ENCODE measurements at regions not wholly inside any gene's neighbourhood (a gene's known extent, or its start where the extent isn't known, plus 50 kb on each side); places are given as distances from the start of the nearest gene placed in this dataset.

DNA sequence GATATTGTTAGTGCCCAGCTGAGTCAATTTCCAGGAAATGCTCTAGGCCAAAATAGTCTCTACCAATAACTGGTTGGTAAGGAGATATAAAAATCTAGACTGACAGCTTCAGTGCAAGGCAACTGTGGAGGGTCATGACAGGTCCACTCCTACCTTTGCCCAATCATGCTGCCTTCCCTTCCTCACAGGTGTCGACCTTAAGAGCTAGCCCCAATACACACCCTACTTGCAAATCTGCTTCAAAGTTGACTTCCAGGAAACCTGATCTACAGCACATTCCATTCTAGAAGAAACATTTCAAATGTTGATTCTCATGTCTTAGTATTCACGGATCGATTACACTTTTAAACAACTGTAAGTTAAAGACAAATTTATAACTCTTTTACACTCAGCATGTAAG lies 1455.5 kb downstream of the TECRL start:
- TF ChIP-seq, protein P1, sequence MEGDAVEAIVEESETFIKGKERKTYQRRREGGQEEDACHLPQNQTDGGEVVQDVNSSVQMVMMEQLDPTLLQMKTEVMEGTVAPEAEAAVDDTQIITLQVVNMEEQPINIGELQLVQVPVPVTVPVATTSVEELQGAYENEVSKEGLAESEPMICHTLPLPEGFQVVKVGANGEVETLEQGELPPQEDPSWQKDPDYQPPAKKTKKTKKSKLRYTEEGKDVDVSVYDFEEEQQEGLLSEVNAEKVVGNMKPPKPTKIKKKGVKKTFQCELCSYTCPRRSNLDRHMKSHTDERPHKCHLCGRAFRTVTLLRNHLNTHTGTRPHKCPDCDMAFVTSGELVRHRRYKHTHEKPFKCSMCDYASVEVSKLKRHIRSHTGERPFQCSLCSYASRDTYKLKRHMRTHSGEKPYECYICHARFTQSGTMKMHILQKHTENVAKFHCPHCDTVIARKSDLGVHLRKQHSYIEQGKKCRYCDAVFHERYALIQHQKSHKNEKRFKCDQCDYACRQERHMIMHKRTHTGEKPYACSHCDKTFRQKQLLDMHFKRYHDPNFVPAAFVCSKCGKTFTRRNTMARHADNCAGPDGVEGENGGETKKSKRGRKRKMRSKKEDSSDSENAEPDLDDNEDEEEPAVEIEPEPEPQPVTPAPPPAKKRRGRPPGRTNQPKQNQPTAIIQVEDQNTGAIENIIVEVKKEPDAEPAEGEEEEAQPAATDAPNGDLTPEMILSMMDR (IDR thresholded peaks at IDR 0.05; ENCODE audit: insufficient read depth, low read depth, low read length, missing control alignments): no peak
- DNase-seq (ENCODE audit: low read depth): no peak
- H3K4me3 ChIP-seq (ENCODE audit: low read depth, low read length): no peak overlapping the region

DNA sequence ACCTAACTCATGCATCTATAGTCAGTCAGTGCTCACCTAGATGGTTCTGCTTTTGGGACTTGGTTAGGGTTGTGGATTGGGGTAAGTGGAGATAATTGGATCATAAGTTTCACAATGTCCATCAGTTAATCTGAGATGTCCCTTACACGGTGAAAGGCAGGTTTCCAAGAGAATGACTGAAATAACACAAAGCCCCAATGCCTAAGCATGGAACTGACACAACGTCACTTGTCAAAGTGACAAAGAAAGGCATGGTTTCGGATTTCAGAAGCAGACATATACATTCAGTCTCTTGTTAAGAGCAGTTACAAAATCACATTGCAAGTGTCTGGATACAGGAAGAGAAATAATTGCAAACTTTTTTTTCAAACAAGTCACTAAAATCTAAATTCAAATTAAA lies 1456.9 kb downstream of the TECRL start:
- TF ChIP-seq, protein P1 (IDR thresholded peaks at IDR 0.05; ENCODE audit: insufficient read depth, low read depth, low read length, missing control alignments): no peak
- no peak overlapping the region for H3K4me3 ChIP-seq (ENCODE audit: low read depth, low read length)
- DNase-seq (ENCODE audit: low read depth): no peak

DNA sequence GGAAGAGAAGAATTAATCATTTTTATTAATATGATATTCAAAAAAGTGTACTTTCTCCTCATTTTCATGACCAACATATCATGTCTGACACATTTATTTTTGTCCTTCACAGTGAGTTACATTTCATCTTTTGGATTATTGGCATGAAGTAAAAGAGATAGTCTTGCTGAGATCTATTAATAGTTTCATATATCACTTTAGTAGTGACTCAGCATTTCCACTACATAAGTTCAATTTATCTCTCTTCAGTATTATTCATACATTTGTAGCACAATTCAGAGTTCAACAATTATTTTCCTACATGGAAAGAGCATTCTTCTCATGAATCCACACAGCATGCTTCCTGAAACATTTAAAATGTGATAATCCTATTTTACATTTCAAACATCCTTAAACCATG lies 1461.1 kb downstream of the TECRL start:
- H3K4me3 ChIP-seq (ENCODE audit: low read depth, low read length): no peak overlapping the region
- TF ChIP-seq, protein P1 (IDR thresholded peaks at IDR 0.05; ENCODE audit: insufficient read depth, low read depth, low read length, missing control alignments): no peak
- no peak for DNase-seq (ENCODE audit: low read depth)

DNA sequence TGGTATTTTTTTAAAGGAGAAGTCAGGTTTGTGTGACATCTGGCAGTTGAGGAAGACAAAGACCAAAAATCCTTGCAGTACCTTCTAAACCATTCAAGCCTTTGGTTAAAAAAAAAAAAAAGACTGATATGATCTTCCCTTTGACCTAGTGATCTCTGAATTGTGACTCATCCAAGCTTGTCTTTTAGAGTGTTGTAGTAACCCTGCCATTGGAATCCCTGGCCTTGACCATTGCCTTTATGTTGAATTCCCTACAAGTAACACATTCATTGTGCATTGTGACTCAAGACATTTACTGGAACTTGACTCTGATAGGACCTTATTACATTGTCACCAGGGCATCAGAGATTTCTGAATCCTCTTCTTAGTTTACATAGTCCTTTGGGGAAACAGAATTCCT lies 1469.0 kb downstream of the TECRL start:
- no peak for DNase-seq (ENCODE audit: low read depth)
- no peak overlapping the region for H3K4me3 ChIP-seq (ENCODE audit: low read depth, low read length)
- TF ChIP-seq, protein P1 (IDR thresholded peaks at IDR 0.05; ENCODE audit: insufficient read depth, low read depth, low read length, missing control alignments): no peak

DNA sequence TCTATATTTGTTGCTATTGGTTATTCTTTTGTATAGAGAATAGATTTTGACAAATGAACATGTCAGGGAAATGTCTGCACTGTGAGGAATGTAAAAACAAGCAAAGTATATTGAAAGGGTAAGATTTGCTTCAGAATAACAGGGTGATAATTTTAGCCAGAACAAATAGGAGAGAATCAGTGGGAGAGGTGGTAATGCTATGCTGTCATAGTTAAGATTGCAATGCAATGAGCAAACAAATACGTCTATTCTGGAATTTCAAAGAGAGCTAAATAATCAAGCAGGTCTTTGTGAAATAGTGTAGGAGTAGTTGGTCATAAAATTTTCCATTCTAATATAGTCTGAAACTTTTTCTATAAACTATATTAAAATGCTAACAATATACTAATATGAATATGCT lies 1478.4 kb downstream of the TECRL start:
- TF ChIP-seq, protein P1 (IDR thresholded peaks at IDR 0.05; ENCODE audit: insufficient read depth, low read depth, low read length, missing control alignments): no peak
- H3K4me3 ChIP-seq (ENCODE audit: low read depth, low read length): no peak overlapping the region
- no peak for DNase-seq (ENCODE audit: low read depth)

DNA sequence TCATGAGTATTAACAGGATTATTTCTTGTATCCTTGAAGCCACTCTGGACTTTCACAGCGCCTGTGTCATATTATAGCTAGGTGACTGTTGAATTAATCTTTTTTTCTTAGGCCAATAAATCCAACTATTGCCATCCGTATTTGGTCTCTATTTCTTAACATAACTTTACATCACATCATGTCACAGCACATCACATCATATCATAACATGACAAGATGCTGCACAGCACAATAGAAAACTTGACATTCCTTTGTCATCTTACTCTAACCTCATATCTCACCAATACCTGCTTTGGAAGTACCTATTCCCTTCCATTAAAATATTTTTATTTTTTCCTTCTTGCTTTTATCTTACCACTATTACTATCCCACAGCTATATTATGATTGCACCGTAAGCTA lies 1480.8 kb downstream of the TECRL start:
- no peak for DNase-seq (ENCODE audit: low read depth)
- H3K4me3 ChIP-seq (ENCODE audit: low read depth, low read length): no peak overlapping the region
- TF ChIP-seq, protein P1 (IDR thresholded peaks at IDR 0.05; ENCODE audit: insufficient read depth, low read depth, low read length, missing control alignments): no peak

DNA sequence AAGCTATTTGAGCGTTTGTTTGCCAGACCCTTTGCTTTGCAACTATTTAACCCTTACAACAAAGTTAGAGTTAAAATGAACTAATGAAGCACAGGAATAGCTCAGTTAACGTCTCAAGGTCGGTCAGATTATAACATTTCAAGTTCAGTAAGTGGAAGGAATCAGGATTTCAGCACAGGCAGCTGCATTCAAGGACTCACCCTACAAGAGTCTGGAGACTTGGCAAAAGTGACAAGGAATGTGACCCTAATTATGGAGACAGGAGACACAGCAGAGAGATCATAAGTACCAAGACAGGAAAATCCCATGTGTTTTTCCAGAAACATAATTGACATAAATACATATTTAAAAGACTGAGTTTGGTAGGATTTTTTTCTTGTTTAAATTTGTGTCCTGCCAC lies 1481.7 kb downstream of the TECRL start:
- no peak overlapping the region for H3K4me3 ChIP-seq (ENCODE audit: low read depth, low read length)
- TF ChIP-seq, protein P1 (IDR thresholded peaks at IDR 0.05; ENCODE audit: insufficient read depth, low read depth, low read length, missing control alignments): no peak
- DNase-seq (ENCODE audit: low read depth): no peak
